IMR-90 (cell line): ENCODE measurements at regions not wholly inside any gene's neighbourhood (a gene's known extent, or its start where the extent isn't known, plus 50 kb on each side); places are given as distances from the start of the nearest gene placed in this dataset.

Experiments
- BHLHE40 ChIP-seq: fragments of 150-350 bp; IDR thresholded peaks from 2 replicates; pipeline ENCODE4 v1.6.1; 2016; ENCODE audit warnings: mild to moderate bottlenecking, low read depth, low read length
- CEBPB ChIP-seq: IDR thresholded peaks from 2 replicates; pipeline ENCODE4 v1.6.1; 2012; ENCODE audit warnings: low read depth, low read length, improper control_type of control experiment
- CHD1 ChIP-seq: IDR thresholded peaks from 2 replicates; pipeline ENCODE4 v1.6.1; 2012; ENCODE audit warnings: low read depth, low read length, improper control_type of control experiment
- CTCF ChIP-seq: conservative IDR thresholded peaks from 2 replicates; pipeline ENCODE4 v1.5.1; 2012; ENCODE audit warnings: mild to moderate bottlenecking, low read depth, low read length, improper control_type of control experiment
- FOS ChIP-seq: fragments of 150-350 bp; IDR thresholded peaks from 2 replicates; pipeline ENCODE4 v1.6.1; 2016; ENCODE audit warnings: low read depth, low read length
- MAFK ChIP-seq: IDR thresholded peaks from 2 replicates; pipeline ENCODE4 v1.6.1; 2012; ENCODE audit warnings: low read depth, low read length, improper control_type of control experiment
- MAZ ChIP-seq: IDR thresholded peaks from 2 replicates; pipeline ENCODE4 v1.6.1; 2012; ENCODE audit warnings: low read depth, mild to moderate bottlenecking, low read length, improper control_type of control experiment, moderate library complexity, borderline replicate concordance
- MXI1 ChIP-seq: IDR thresholded peaks from 2 replicates; pipeline ENCODE4 v1.6.1; 2012; ENCODE audit warnings: low read depth, mild to moderate bottlenecking, low read length, moderate library complexity, borderline replicate concordance
- POLR2A ChIP-seq: IDR thresholded peaks from 2 replicates; pipeline ENCODE4 v1.6.1; 2012; ENCODE audit warnings: mild to moderate bottlenecking, low read depth, low read length
- RAD21 ChIP-seq: IDR thresholded peaks from 2 replicates; pipeline ENCODE4 v1.6.1; 2012; ENCODE audit warnings: low read length, improper control_type of control experiment
- RFX5 ChIP-seq: IDR thresholded peaks from 2 replicates; pipeline ENCODE4 v1.8.0; 2012; ENCODE audit warnings: low read depth, mild to moderate bottlenecking, low read length, moderate library complexity
- SMC3 ChIP-seq: fragments of 150-350 bp; IDR thresholded peaks from 2 replicates; pipeline ENCODE4 v1.6.1; 2016; ENCODE audit warnings: low read depth, mild to moderate bottlenecking, antibody characterized with exemption, low read length, moderate library complexity
- USF2 ChIP-seq: fragments of 150-350 bp; IDR thresholded peaks from 2 replicates; pipeline ENCODE4 v1.6.1; 2017; ENCODE audit warnings: mild to moderate bottlenecking, antibody characterized with exemption, low read length, low read depth

GRCh38 chr6:44651604-44652003, 264.1 kb downstream of the CDC5L start:
- TF ChIP-seq CTCF (no peak), RFX5 (no peak), POLR2A (no peak), MAZ (no peak), SMC3 (no peak), FOS (no peak), MAFK (no peak), USF2 (no peak), CHD1 (no peak), BHLHE40 (no peak), RAD21 (no peak), MXI1 (no peak), CEBPB (no peak)
